GM19468 (cell line): ENCODE measurements at regions not wholly inside any gene's neighbourhood (a gene's known extent, or its start where the extent isn't known, plus 50 kb on each side); places are given as distances from the start of the nearest gene placed in this dataset.
"Not testable (repeated sequence)": the region's sequence is repeated elsewhere in the genome, so short reads cannot be mapped to it uniquely, and the experiment has no call there.

Source experiments
- ATAC-seq: cut with Tn5 transposase; IDR thresholded peaks from one replicate; pipeline ENCODE4 v1.9.1; 2021; ENCODE audit warnings: mild to moderate bottlenecking, moderate library complexity, moderate number of reproducible peaks; ENCODE audit not compliant: unreplicated experiment; ENCODE audit errors: extremely low read depth

DNA sequence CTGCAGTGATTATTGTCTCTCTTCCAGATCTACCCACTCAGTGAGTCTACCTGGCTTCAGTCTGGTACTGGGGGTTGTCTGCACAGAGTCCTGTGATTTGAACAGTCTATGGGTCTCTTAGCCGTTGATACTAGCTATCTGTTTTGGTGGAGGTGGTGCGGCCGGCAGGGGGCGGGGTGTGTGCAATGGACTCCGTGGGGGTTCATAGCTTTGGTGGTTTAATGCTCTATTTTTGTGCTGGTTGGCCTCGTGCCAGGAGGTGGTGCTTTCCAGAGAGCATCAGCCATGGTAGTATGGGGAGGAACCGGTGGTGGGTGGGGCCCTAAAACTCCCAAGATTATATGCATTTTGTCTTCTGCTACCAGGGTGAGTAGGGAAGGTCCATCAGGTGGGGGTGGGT is 1120.1 kb upstream of the FAM98A start:
- ATAC-seq, result no peak

GRCh38 chr2:34705551-34706247 is 1106.6 kb upstream of the FAM98A start:
- ATAC-seq, result peak; percentile 79

DNA sequence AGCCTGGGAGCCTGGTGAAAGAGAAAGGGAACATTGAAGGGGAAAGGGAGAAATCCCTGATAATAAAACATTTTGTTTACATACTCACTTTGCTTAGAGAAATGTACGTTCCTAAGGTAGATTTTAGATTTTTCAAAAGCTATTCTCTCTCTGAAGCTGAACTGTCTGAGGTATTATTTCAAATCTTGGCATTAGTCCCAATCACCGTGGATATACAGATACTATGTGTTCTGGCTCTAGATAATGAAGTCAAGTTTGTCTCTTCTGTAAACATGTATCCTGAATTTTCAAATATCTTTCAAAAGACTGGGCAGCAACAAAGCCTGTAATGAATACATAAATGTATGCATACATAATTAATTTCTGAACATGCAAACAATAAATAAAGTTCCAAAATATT is 1104.2 kb upstream of the FAM98A start:
- no peak for ATAC-seq

- not testable (repeated sequence) for ATAC-seq
These were observed 1103.3 kb upstream of the FAM98A start for GRCh38 chr2:34702391-34702790.

DNA sequence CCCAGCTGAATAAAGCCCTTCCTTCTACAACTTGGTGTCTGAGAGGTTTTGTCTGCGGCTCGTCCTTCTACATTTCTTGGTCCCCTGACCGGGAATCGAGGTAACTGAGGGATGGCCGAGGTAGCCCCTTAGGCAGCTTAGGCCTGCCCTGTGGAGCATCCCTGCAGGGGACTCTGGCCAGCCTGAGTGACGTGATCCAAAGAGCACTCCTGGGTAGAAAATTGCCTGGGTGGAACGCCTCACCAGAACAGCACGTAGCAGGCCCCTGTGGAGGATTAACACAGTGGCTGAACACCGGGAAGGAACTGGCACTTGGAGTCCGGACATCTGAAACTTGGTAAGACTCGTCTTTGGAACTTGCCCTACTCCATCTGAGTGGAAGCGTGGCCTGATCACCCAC is 1078.5 kb upstream of the FAM98A start:
- ATAC-seq, result not testable (repeated sequence)

DNA sequence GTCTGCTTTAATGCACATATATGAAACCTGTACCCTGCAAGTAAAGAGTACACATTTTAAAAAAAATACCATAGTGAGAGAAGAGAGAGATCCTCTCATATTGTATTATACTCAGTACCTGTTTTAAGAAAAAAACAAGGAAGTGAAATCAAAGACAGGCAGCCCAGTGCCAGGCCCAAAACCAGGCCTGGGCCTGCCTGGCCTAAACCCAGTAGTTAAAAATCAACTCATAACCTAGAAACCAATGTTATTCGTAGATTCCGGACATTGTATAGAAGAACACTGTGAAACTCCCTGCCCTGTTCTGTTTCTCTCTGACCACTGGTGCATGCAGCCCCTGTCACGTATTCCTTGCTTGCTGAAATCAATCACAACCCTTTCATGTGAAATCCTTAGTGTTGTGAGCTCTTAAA is 1078.0 kb upstream of the FAM98A start:
- ATAC-seq, result peak; percentile 31

- ATAC-seq, result no peak
These were observed 1071.4 kb upstream of the FAM98A start for GRCh38 chr2:34670482-34670881.

DNA sequence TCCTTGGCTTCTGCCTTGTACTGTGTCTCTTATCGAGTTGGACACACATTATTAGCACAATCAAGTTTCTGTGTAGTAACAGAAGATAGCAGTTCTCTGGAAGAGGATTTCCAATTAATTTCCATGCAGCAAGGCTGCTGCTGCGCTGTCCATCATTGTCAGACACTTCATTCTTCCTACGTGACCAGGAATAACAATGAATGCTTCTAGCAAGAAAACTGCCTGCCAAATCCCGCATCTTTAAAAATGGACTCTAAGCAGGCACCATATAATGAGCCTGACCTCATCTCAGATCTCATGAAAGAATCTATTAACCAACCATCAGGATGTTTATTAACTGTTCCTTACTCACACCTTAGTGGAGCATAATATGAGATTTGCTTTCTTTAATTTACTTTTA is 1067.7 kb upstream of the FAM98A start:
- no peak for ATAC-seq

GRCh38 chr2:34664266-34664665 is 1065.2 kb upstream of the FAM98A start:
- no peak for ATAC-seq

GRCh38 chr2:34663314-34663713 is 1064.2 kb upstream of the FAM98A start:
- ATAC-seq, result no peak

GRCh38 chr2:34660741-34661140 is 1061.6 kb upstream of the FAM98A start:
- ATAC-seq, result no peak

- ATAC-seq, result peak; percentile 99
These were observed 1057.5 kb upstream of the FAM98A start for GRCh38 chr2:34656632-34657031.

- ATAC-seq, result no peak
These were observed 1053.5 kb upstream of the FAM98A start for GRCh38 chr2:34652636-34653035.

DNA sequence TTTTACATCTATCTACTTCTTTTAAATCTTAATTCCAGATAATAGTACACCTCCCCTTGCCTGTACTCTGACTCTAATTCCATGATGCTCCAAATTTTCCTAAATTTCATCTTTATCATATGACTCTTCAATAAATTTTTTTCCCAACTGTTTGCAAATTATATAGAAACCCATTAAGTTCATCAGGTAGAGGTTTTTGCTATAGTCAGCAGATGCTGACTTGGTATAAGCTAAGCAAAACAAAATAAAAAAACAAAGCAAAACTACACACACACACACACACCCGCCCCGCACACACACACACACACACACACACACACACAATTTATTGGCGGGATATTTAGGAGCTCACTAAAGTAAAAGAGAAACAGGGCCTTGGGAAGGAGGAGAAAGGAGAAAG is 1047.8 kb upstream of the FAM98A start:
- no peak for ATAC-seq

- no peak for ATAC-seq
These were observed 1033.2 kb upstream of the FAM98A start for GRCh38 chr2:34632327-34632726.

GRCh38 chr2:34627003-34627402 is 1027.9 kb upstream of the FAM98A start:
- ATAC-seq, result no peak

GRCh38 chr2:34604164-34604563 is 1005.1 kb upstream of the FAM98A start:
- ATAC-seq, result no peak

- ATAC-seq, result no peak
These were observed 1003.2 kb upstream of the FAM98A start for GRCh38 chr2:34602262-34602661.

DNA sequence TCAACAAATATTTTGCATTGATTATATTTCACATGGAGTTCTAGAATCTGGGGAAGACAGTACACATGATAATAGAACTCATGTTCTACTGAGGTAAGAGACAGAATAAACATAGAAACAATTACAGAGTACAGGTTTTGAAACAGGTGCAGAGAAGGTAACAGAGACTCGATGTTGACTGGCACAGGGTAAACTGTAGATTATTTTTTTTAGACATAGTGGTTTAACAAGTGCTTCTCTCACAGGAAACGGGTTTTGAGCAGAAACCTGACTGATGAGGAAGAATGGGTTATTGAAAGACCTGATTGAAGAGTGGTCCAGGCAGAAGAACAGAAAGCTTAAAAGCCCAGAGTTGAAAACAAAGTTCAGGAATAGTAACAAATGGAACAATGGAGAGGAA is 1002.5 kb upstream of the FAM98A start:
- ATAC-seq, result peak; percentile 79

DNA sequence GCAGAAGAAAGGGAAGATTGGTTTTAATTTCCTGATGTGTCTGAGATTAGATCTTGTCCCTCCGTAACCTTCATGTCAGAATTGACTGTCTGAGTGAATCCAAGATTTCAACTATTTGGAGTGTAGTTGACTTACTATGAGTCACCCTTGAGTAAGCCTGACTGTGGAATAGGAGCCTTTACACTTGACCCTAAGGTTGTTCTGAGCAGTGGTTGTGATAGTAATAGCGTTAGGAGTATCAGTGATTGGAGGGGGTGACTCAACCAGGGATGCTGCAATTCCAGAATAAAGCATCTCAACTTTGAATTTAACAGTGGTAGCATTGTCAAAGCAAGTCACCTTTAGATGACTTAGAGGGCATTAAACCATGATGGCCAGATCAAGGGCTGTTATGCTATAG is 979.5 kb upstream of the FAM98A start:
- ATAC-seq, result no peak

DNA sequence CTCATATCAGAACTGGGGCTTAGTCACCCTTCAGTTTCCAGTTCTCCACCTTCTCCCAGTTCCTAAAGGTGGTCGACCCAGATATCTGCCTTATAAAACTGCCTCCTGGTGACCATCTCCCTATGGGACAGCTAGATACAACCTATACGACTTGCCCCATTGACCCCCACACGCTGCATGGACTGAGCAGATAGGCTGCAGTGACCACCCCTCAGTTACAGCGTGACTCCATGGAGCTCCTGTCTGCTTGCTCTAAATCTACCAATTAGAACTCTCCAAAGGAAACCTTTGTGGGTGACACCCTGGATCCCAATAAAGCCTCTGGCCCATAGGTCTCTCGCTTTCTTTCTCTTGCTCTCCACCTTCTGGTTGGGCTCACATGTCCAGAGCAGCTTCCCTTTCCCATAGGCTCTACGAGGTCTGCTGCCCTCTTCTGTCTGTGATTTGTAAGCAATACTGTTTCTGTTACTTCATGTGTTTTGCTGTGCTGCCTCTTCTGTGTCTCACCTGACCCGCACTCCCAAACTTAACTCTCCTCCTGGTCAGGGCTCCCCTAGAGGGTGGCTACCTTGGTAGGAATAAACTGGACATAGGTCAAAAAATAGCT is 971.3 kb upstream of the FAM98A start:
- ATAC-seq, result no peak

DNA sequence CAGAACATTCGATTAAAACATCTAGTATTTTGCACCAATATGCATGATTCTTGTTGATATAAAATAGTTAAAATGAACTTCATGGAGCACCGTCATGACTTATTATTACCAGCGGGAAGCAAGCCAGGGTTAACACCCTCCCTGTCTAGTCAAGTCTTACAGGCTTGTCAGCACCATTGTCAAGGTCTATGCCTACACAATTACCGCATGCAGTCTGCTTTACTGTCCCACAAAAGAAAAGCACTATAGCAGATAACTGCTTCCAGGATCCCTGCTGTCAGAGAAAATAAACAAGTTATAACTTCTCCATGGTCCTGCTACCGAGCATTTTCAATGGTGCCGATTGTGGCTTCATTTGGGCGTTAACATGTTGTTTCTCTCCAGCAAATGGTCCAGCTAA is 968.0 kb upstream of the FAM98A start:
- ATAC-seq, result no peak
